MCF 10A (cell line): ENCODE measurements at regions not wholly inside any gene's neighbourhood (a gene's known extent, or its start where the extent isn't known, plus 50 kb on each side); places are given as distances from the start of the nearest gene placed in this dataset.

Experiments
- BruUV-seq: library from RNA; stranded (reverse); fragments of 400-500 nt; replicated peaks from 2 replicates; lab custom pipeline; 2021; lab: Mats Ljungman, UMichigan
- CTCF ChIA-PET: fragments of 300-600 bp; sonication (Branson Sonifier 250); formaldehyde crosslinking; extraction: SDS; loops from one replicate; lab custom pipeline; 2021; ENCODE audit warnings: antibody characterized with exemption, inconsistent platforms; lab: Yijun Ruan, JAX
- POLR2A ChIA-PET: fragments of 300-600, 350-650 bp; sonication (Branson Sonifier 250); formaldehyde crosslinking; extraction: SDS; loops from one replicate; lab custom pipeline; 2020; ENCODE audit warnings: antibody characterized with exemption, inconsistent platforms; lab: Yijun Ruan, JAX
- DNase-seq: peaks from one replicate; pipeline ENCODE4 v3.0.0-alpha.2; 2018; ENCODE audit not compliant: unreplicated experiment
- H3K27ac Mint-ChIP-seq: one replicate; pipeline ENCODE4 v1.8.0; 2022; ENCODE audit warnings: mild to moderate bottlenecking, low read depth, mixed read lengths; ENCODE audit not compliant: unreplicated experiment
- H3K27me3 Mint-ChIP-seq: one replicate; pipeline ENCODE4 v1.8.0; 2022; ENCODE audit warnings: mixed read lengths; ENCODE audit not compliant: insufficient read depth, unreplicated experiment
- H3K36me3 Mint-ChIP-seq: one replicate; pipeline ENCODE4 v1.8.0; 2022; ENCODE audit warnings: mild to moderate bottlenecking, moderate library complexity, mixed read lengths; ENCODE audit not compliant: insufficient read depth, unreplicated experiment
- H3K4me1 Mint-ChIP-seq: one replicate; pipeline ENCODE4 v1.8.0; 2022; ENCODE audit warnings: mixed read lengths; ENCODE audit not compliant: insufficient read depth, unreplicated experiment
- H3K4me3 Mint-ChIP-seq: one replicate; pipeline ENCODE4 v1.8.0; 2022; ENCODE audit warnings: mild to moderate bottlenecking, moderate library complexity, mixed read lengths; ENCODE audit not compliant: unreplicated experiment
- H3K9me3 Mint-ChIP-seq: one replicate; pipeline ENCODE4 v1.8.0; 2022; ENCODE audit warnings: mixed read lengths; ENCODE audit not compliant: unreplicated experiment
- CTCF ChIP-seq: fragments of 200-600 bp; IDR thresholded peaks from one replicate; pipeline ENCODE4 v1.8.0; 2022; ENCODE audit warnings: antibody characterized with exemption, mild to moderate bottlenecking; ENCODE audit not compliant: unreplicated experiment
- intact Hi-C: fragments of 100-400 bp; cut with micrococcal nuclease; formaldehyde crosslinking; loops from 2 replicates; pipeline ENCODE4 v1.14.1; 2022

- no peaks in the 10 kb centered on the region for H3K36me3 Mint-ChIP-seq
- no TSS peak for BruUV-seq
- H3K27me3 Mint-ChIP-seq: no peaks in the 10 kb centered on the region
- no peak overlapping the region for H3K4me3 Mint-ChIP-seq
- ChIA-PET CTCF (no interaction called here), POLR2A (no interaction called here)
- no peaks in the 10 kb centered on the region for H3K9me3 Mint-ChIP-seq
- TF ChIP-seq CTCF: no peak
- no peak for DNase-seq
- intact Hi-C loops: no loop called here
- H3K4me1 Mint-ChIP-seq: peaks cover 5% of the 10 kb centered on the region
- H3K27ac Mint-ChIP-seq: no peak overlapping the region
Measured at GRCh38 chr2:59084326-59084725, 843.2 kb upstream of the FANCL start.

GRCh38 chr2:59083075-59083828 lies 842.1 kb upstream of the FANCL start:
- no peak for TF ChIP-seq CTCF
- H3K27ac Mint-ChIP-seq: no peak overlapping the region
- no peaks in the 10 kb centered on the region for H3K9me3 Mint-ChIP-seq
- no peaks in the 10 kb centered on the region for H3K36me3 Mint-ChIP-seq
- DNase-seq: no peak
- intact Hi-C loops: no loop called here
- H3K4me1 Mint-ChIP-seq: peaks cover 5% of the 10 kb centered on the region
- CTCF ChIA-PET: interaction anchor here (0.6 to 1.1 kb wide), 2 partner anchors 39 to 1323 kb away, joined by 3 to 4 read pairs; no protein-coding TSS in a partner anchor
- POLR2A ChIA-PET: no interaction called here
- H3K27me3 Mint-ChIP-seq: no peaks in the 10 kb centered on the region
- BruUV-seq: no TSS peak
- H3K4me3 Mint-ChIP-seq: no peak overlapping the region

- Mint-ChIP-seq H3K36me3 (no peaks in the 10 kb centered on the region), H3K4me1 (peaks cover 5% of the 10 kb centered on the region), H3K4me3 (no peak overlapping the region), H3K27ac (no peak overlapping the region), H3K27me3 (no peaks in the 10 kb centered on the region), H3K9me3 (no peaks in the 10 kb centered on the region)
- POLR2A ChIA-PET: no interaction called here
- intact Hi-C loops: no loop called here
- no TSS peak for BruUV-seq
- DNase-seq: no peak
- TF ChIP-seq CTCF: no peak
- CTCF ChIA-PET: interaction anchor here (1.1 to 1.3 kb wide), 2 partner anchors 28 to 39 kb away, joined by 3 read pairs; no protein-coding TSS in a partner anchor
Measured at GRCh38 chr2:59082657-59083056, 841.5 kb upstream of the FANCL start.

GRCh38 chr2:59080451-59081181 lies 839.5 kb upstream of the FANCL start:
- Mint-ChIP-seq H3K4me1 (peaks cover 5% of the 10 kb centered on the region), H3K27ac (no peak overlapping the region), H3K36me3 (no peaks in the 10 kb centered on the region), H3K4me3 (no peak overlapping the region), H3K9me3 (no peaks in the 10 kb centered on the region), H3K27me3 (no peaks in the 10 kb centered on the region)
- BruUV-seq: no TSS peak
- CTCF ChIA-PET: interaction anchor here (0.5 kb wide), 1 partner anchor 160 kb away, joined by 3 read pairs; no protein-coding TSS in a partner anchor
- no peak for DNase-seq
- POLR2A ChIA-PET: no interaction called here
- intact Hi-C loops: no loop called here
- TF ChIP-seq CTCF: no peak
